Lower leg skin (tissue), 3 donors: ENCODE measurements at regions not wholly inside any gene's neighbourhood (a gene's known extent, or its start where the extent isn't known, plus 50 kb on each side); places are given as distances from the start of the nearest gene placed in this dataset.

Experiments used
- CTCF ChIP-seq, 3 donors: fragments of 450-650 bp; IDR thresholded peaks; one replicate each; pipeline ENCODE4 v1.5.1; 2016; ENCODE audit warnings: antibody characterized with exemption in 3 of 3, mild to moderate bottlenecking in 3 of 3, moderate library complexity in 2 of 3
- POLR2A ChIP-seq, 2 donors: fragments of 450-650 bp; IDR thresholded peaks; one replicate each; pipeline ENCODE4 v1.6.1; 2016 to 2017; ENCODE audit warnings: antibody characterized with exemption in 2 of 2, mild to moderate bottlenecking in 1 of 2, moderate library complexity in 1 of 2

- TF ChIP-seq CTCF (IDR thresholded peaks at IDR 0.05): no peak
- TF ChIP-seq POLR2A (IDR thresholded peaks at IDR 0.05): no peak
These were observed 302.7 kb downstream of the RFPL4B start for GRCh38 chr6:112649853-112650252.
